Erythroblast (primary cell): ENCODE measurements at regions not wholly inside any gene's neighbourhood (a gene's known extent, or its start where the extent isn't known, plus 50 kb on each side); places are given as distances from the start of the nearest gene placed in this dataset.
"Not testable (repeated sequence)": the region's sequence is repeated elsewhere in the genome, so short reads cannot be mapped to it uniquely, and the experiment has no call there.

Source experiments
- DNase-seq, 2 experiments: peaks; one replicate each; lab custom pipeline; 2025; lab: John Stamatoyannopoulos, UW
- GATA1 ChIP-seq: IDR thresholded peaks from 2 replicates; pipeline ENCODE4 v1.6.1; 2011; ENCODE audit warnings: low read depth, mild to moderate bottlenecking, control low read depth, low read length, moderate library complexity
- POLR2A ChIP-seq: IDR thresholded peaks from 2 replicates; pipeline ENCODE4 v1.6.1; 2011; ENCODE audit warnings: mild to moderate bottlenecking, low read length

- no peak for TF ChIP-seq GATA1
- no peak for TF ChIP-seq POLR2A
- no peak for DNase-seq
Observed at GRCh38 chr10:23793577-23793976, 354.7 kb downstream of the OTUD1 start.

GRCh38 chr10:23797452-23797851 lies 358.6 kb downstream of the OTUD1 start:
- DNase-seq, result not testable (repeated sequence)

GRCh38 chr10:23804125-23804524 lies 365.2 kb downstream of the OTUD1 start:
- TF ChIP-seq POLR2A (no peak), GATA1 (no peak)
- DNase-seq, result no peak

- no peak for DNase-seq
- TF ChIP-seq POLR2A, result no peak
- TF ChIP-seq GATA1, result no peak
Observed at GRCh38 chr10:23813687-23814086, 374.8 kb downstream of the OTUD1 start.

- no peak for DNase-seq
- no peak for TF ChIP-seq GATA1
Observed at GRCh38 chr10:23818484-23818883, 379.6 kb downstream of the OTUD1 start.

GRCh38 chr10:23820792-23821191 lies 381.9 kb downstream of the OTUD1 start:
- TF ChIP-seq GATA1, result no peak
- no peak for TF ChIP-seq POLR2A
- no peak for DNase-seq

GRCh38 chr10:23824822-23825221 lies 384.1 kb upstream of the KIAA1217 start:
- no peak for DNase-seq
- no peak for TF ChIP-seq POLR2A
- TF ChIP-seq GATA1, result no peak

- no peak for DNase-seq
- TF ChIP-seq POLR2A (no peak), GATA1 (no peak)
Observed at GRCh38 chr10:23826421-23826820, 382.5 kb upstream of the KIAA1217 start.

- no peak for TF ChIP-seq GATA1
- TF ChIP-seq POLR2A, result no peak
- no peak for DNase-seq
Observed at GRCh38 chr10:23829556-23829955, 379.4 kb upstream of the KIAA1217 start.

GRCh38 chr10:23834091-23834490 lies 374.8 kb upstream of the KIAA1217 start:
- no peak for DNase-seq
- TF ChIP-seq POLR2A (no peak), GATA1 (no peak)

- TF ChIP-seq GATA1 (no peak), POLR2A (no peak)
Observed at GRCh38 chr10:23850631-23851030, 358.3 kb upstream of the KIAA1217 start.

GRCh38 chr10:23859598-23859997 lies 349.3 kb upstream of the KIAA1217 start:
- DNase-seq, result no peak
- no peak for TF ChIP-seq POLR2A
- TF ChIP-seq GATA1, result no peak

More at GRCh38 chr10:23850631-23851030, 358.3 kb upstream of the KIAA1217 start:
- no peak for DNase-seq

GRCh38 chr10:23864631-23865147 lies 344.2 kb upstream of the KIAA1217 start:
- DNase-seq, result no peak
- no peak for TF ChIP-seq POLR2A
- TF ChIP-seq GATA1, result no peak

- not testable (repeated sequence) for DNase-seq
Observed at GRCh38 chr10:23866985-23867384, 342.0 kb upstream of the KIAA1217 start.

- TF ChIP-seq GATA1, result no peak
- no peak for TF ChIP-seq POLR2A
- DNase-seq, result no peak
Observed at GRCh38 chr10:23868121-23868520, 340.8 kb upstream of the KIAA1217 start.

GRCh38 chr10:23869548-23869947 lies 339.4 kb upstream of the KIAA1217 start:
- no peak for DNase-seq
- TF ChIP-seq GATA1 (no peak), POLR2A (no peak)

- DNase-seq, result no peak
- no peak for TF ChIP-seq GATA1
- TF ChIP-seq POLR2A, result no peak
Observed at GRCh38 chr10:23869996-23870395, 338.9 kb upstream of the KIAA1217 start.
